ENCODE measurements at regions not wholly inside any gene's neighbourhood (a gene's known extent, or its start where the extent isn't known, plus 50 kb on each side); places are given as distances from the start of the nearest gene placed in this dataset.

DNA sequence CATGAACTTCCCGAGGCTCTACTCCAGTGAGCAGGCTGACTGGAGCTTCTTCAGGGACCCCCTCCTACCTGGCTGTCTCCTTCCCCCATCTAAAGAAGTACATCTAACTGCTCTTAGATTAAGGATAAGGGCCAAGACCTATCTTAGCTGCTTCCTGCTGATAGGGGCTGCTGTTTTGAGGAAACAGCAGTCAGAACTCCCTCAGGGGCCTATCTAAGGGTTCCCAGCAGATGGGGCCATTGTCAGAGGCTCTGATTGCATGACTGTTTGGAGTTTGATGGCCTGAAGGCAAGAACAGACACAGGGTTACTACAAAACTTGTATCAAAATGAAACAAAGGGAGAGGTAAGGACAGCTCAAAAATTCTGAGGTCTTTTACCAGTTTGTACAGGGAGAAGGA, 2636.9 kb upstream of the PCDH20 start:
- TF ChIP-seq, protein P1, sequence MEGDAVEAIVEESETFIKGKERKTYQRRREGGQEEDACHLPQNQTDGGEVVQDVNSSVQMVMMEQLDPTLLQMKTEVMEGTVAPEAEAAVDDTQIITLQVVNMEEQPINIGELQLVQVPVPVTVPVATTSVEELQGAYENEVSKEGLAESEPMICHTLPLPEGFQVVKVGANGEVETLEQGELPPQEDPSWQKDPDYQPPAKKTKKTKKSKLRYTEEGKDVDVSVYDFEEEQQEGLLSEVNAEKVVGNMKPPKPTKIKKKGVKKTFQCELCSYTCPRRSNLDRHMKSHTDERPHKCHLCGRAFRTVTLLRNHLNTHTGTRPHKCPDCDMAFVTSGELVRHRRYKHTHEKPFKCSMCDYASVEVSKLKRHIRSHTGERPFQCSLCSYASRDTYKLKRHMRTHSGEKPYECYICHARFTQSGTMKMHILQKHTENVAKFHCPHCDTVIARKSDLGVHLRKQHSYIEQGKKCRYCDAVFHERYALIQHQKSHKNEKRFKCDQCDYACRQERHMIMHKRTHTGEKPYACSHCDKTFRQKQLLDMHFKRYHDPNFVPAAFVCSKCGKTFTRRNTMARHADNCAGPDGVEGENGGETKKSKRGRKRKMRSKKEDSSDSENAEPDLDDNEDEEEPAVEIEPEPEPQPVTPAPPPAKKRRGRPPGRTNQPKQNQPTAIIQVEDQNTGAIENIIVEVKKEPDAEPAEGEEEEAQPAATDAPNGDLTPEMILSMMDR (conservative IDR thresholded peaks at IDR 0.05; ENCODE audit: low read length) = peak; percentile 58
- TF ChIP-seq EZH2phosphoT487 (IDR thresholded peaks at IDR 0.05; ENCODE audit: borderline replicate concordance) = no peak

Data from Loucy (cell line).